Gastrocnemius medialis (tissue), 4 donors: ENCODE measurements at regions not wholly inside any gene's neighbourhood (a gene's known extent, or its start where the extent isn't known, plus 50 kb on each side); places are given as distances from the start of the nearest gene placed in this dataset.

Experiments used
- POLR2A ChIP-seq, 2 donors: fragments of 450-650 bp; IDR thresholded peaks; one replicate each; pipeline ENCODE4 v1.6.1; 2017; ENCODE audit warnings: antibody characterized with exemption in 2 of 2, mild to moderate bottlenecking in 2 of 2, moderate library complexity in 2 of 2
- TF ChIP-seq, protein P1 (sequence below), 5 experiments: fragments of 450-650 bp in 3 of 5; fragments of 200-600 bp in 2 of 5; sonication (generic) in 2 of 5; IDR thresholded peaks in 4 of 5; conservative IDR thresholded peaks in 1 of 5; 1 replicate in 4 of 5; 2 replicates in 1 of 5; pipeline ENCODE4 v1.5.1; 2016 to 2019; ENCODE audit warnings: antibody characterized with exemption in 5 of 5, mild to moderate bottlenecking in 3 of 5, moderate library complexity in 3 of 5

DNA sequence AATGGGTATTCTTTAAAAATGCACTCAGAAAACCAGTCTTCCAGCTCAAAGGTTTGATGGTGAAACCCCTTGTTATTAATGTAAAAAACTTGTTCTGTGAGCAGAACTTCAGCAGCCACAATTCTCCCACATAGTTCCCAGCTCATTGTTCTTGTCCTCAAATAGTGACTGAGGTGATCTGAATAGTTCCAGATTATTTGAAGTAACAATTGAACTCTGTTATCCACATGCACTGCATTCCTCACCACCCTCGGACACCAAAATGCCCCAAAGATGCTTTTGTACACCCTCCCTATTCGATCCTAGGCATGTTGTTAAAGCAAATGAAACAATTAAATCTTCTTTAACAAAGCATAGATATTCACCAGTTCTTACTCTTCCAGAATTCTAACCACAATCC is 2186.8 kb upstream of the CELF4 start:
- TF ChIP-seq, protein P1, sequence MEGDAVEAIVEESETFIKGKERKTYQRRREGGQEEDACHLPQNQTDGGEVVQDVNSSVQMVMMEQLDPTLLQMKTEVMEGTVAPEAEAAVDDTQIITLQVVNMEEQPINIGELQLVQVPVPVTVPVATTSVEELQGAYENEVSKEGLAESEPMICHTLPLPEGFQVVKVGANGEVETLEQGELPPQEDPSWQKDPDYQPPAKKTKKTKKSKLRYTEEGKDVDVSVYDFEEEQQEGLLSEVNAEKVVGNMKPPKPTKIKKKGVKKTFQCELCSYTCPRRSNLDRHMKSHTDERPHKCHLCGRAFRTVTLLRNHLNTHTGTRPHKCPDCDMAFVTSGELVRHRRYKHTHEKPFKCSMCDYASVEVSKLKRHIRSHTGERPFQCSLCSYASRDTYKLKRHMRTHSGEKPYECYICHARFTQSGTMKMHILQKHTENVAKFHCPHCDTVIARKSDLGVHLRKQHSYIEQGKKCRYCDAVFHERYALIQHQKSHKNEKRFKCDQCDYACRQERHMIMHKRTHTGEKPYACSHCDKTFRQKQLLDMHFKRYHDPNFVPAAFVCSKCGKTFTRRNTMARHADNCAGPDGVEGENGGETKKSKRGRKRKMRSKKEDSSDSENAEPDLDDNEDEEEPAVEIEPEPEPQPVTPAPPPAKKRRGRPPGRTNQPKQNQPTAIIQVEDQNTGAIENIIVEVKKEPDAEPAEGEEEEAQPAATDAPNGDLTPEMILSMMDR (IDR thresholded peaks at IDR 0.05 in 4 of 5, conservative IDR thresholded peaks at IDR 0.05 in 1 of 5), result no peak
- TF ChIP-seq POLR2A (IDR thresholded peaks at IDR 0.05), result no peak
